Skeletal muscle satellite cell (primary cell): ENCODE measurements at regions not wholly inside any gene's neighbourhood (a gene's known extent, or its start where the extent isn't known, plus 50 kb on each side); places are given as distances from the start of the nearest gene placed in this dataset.
"Not testable (repeated sequence)": the region's sequence is repeated elsewhere in the genome, so short reads cannot be mapped to it uniquely, and the experiment has no call there.

Experiments used
- H3K27me3 ChIP-seq: 2 replicates; pipeline ENCODE4 v1.7.0; 2013; ENCODE audit warnings: low read length; ENCODE audit not compliant: control insufficient read depth, insufficient read depth
- H3K36me3 ChIP-seq: 2 replicates; pipeline ENCODE4 v1.7.0; 2013; ENCODE audit warnings: mild to moderate bottlenecking, control low read depth, low read length; ENCODE audit not compliant: insufficient read depth
- H3K4me1 ChIP-seq: 2 replicates; pipeline ENCODE4 v1.7.0; 2013; ENCODE audit warnings: low read length; ENCODE audit not compliant: control insufficient read depth, insufficient read depth
- H3K4me2 ChIP-seq: 2 replicates; pipeline ENCODE4 v1.7.0; 2013; ENCODE audit warnings: mild to moderate bottlenecking, low read length
- H3K4me3 ChIP-seq: 2 replicates; pipeline ENCODE4 v1.7.0; 2013; ENCODE audit warnings: low read length
- H3K9ac ChIP-seq: 2 replicates; pipeline ENCODE4 v1.7.0; 2013; ENCODE audit warnings: mild to moderate bottlenecking, low read depth, low read length, moderate library complexity
- H3K9me3 ChIP-seq: replicated peaks from 2 replicates; pipeline ENCODE4 v1.7.0; 2013; ENCODE audit warnings: mild to moderate bottlenecking, control low read depth, low read length

- Histone ChIP-seq H3K4me2 (no peak overlapping the region), H3K36me3 (no peaks in the 10 kb centered on the region), H3K9ac (no peak overlapping the region), H3K4me3 (no peak overlapping the region), H3K4me1 (peaks cover 17% of the 10 kb centered on the region), H3K27me3 (no peaks in the 10 kb centered on the region), H3K9me3 (no peaks in the 10 kb centered on the region)
These were observed 51.9 kb upstream of the PTPRJ start for GRCh38 chr11:47928426-47928825.

GRCh38 chr11:47924184-47924691 lies 56.1 kb upstream of the PTPRJ start:
- Histone ChIP-seq H3K4me3 (no peak overlapping the region), H3K36me3 (no peaks in the 10 kb centered on the region)

GRCh38 chr11:47923667-47924066 lies 56.7 kb upstream of the PTPRJ start:
- H3K4me2 ChIP-seq: peak overlapping the region; percentile 7
- peaks cover 29% of the 10 kb centered on the region for H3K4me1 ChIP-seq
- H3K4me3 ChIP-seq: no peak overlapping the region
- H3K27me3 ChIP-seq: no peaks in the 10 kb centered on the region
- no peak overlapping the region for H3K9ac ChIP-seq
- no peaks in the 10 kb centered on the region for H3K36me3 ChIP-seq
- no peaks in the 10 kb centered on the region for H3K9me3 ChIP-seq

More at GRCh38 chr11:47924184-47924691, 56.1 kb upstream of the PTPRJ start:
- peaks cover 23% of the 10 kb centered on the region for H3K4me1 ChIP-seq
- peak overlapping the region; percentile 34 for H3K4me2 ChIP-seq
- no peaks in the 10 kb centered on the region for H3K27me3 ChIP-seq
- no peak overlapping the region for H3K9ac ChIP-seq
- no peaks in the 10 kb centered on the region for H3K9me3 ChIP-seq

- H3K9me3 ChIP-seq, H3K36me3 ChIP-seq, H3K27me3 ChIP-seq, H3K4me2 ChIP-seq, H3K4me3 ChIP-seq, H3K9ac ChIP-seq: not testable (repeated sequence)
- H3K4me1 ChIP-seq: peaks cover 43% of the 10 kb centered on the region
These were observed 59.2 kb upstream of the PTPRJ start for GRCh38 chr11:47921080-47921555.

- Histone ChIP-seq H3K4me1 (peaks cover 36% of the 10 kb centered on the region), H3K9me3 (no peaks in the 10 kb centered on the region), H3K9ac (no peak overlapping the region), H3K27me3 (no peaks in the 10 kb centered on the region), H3K4me3 (no peak overlapping the region), H3K36me3 (no peaks in the 10 kb centered on the region), H3K4me2 (peak overlapping the region; percentile 40)
These were observed 61.4 kb upstream of the PTPRJ start for GRCh38 chr11:47918882-47919495.

- peaks cover 29% of the 10 kb centered on the region for H3K4me1 ChIP-seq
- H3K9ac ChIP-seq: peak overlapping the region; percentile 28
- no peaks in the 10 kb centered on the region for H3K9me3 ChIP-seq
These were observed 62.0 kb upstream of the PTPRJ start for GRCh38 chr11:47918370-47918690.

GRCh38 chr11:47917599-47918369 lies 62.6 kb upstream of the PTPRJ start:
- Histone ChIP-seq H3K4me2 (peak overlapping the region; percentile 55), H3K27me3 (no peaks in the 10 kb centered on the region), H3K9ac (peak overlapping the region; percentile 28), H3K4me1 (peaks cover 26% of the 10 kb centered on the region), H3K4me3 (peak overlapping the region; percentile 41), H3K36me3 (no peaks in the 10 kb centered on the region), H3K9me3 (no peaks in the 10 kb centered on the region)

More at GRCh38 chr11:47918370-47918690, 62.0 kb upstream of the PTPRJ start:
- Histone ChIP-seq H3K4me2 (peak overlapping the region; percentile 55), H3K27me3 (no peaks in the 10 kb centered on the region), H3K4me3 (peak overlapping the region; percentile 41), H3K36me3 (no peaks in the 10 kb centered on the region)

- H3K4me3 ChIP-seq: no peak overlapping the region
- H3K27me3 ChIP-seq: no peaks in the 10 kb centered on the region
- H3K9me3 ChIP-seq: no peaks in the 10 kb centered on the region
- H3K4me1 ChIP-seq: peaks cover 26% of the 10 kb centered on the region
- H3K36me3 ChIP-seq: no peaks in the 10 kb centered on the region
- no peak overlapping the region for H3K4me2 ChIP-seq
- no peak overlapping the region for H3K9ac ChIP-seq
These were observed 64.0 kb upstream of the PTPRJ start for GRCh38 chr11:47916361-47916841.

GRCh38 chr11:47915783-47916182 lies 64.6 kb upstream of the PTPRJ start:
- H3K9ac ChIP-seq: no peak overlapping the region
- peaks cover 26% of the 10 kb centered on the region for H3K4me1 ChIP-seq
- no peak overlapping the region for H3K4me3 ChIP-seq
- no peaks in the 10 kb centered on the region for H3K27me3 ChIP-seq
- H3K4me2 ChIP-seq: no peak overlapping the region
- no peaks in the 10 kb centered on the region for H3K36me3 ChIP-seq
- H3K9me3 ChIP-seq: no peaks in the 10 kb centered on the region

GRCh38 chr11:47915374-47915773 lies 65.0 kb upstream of the PTPRJ start:
- Histone ChIP-seq H3K27me3 (no peaks in the 10 kb centered on the region), H3K4me1 (peaks cover 26% of the 10 kb centered on the region), H3K9ac (no peak overlapping the region), H3K4me3 (no peak overlapping the region), H3K36me3 (no peaks in the 10 kb centered on the region), H3K4me2 (no peak overlapping the region), H3K9me3 (no peaks in the 10 kb centered on the region)

GRCh38 chr11:47914743-47915142 lies 65.6 kb upstream of the PTPRJ start:
- H3K4me3 ChIP-seq: no peak overlapping the region
- H3K4me1 ChIP-seq: peaks cover 25% of the 10 kb centered on the region
- H3K36me3 ChIP-seq: no peaks in the 10 kb centered on the region
- no peak overlapping the region for H3K9ac ChIP-seq
- H3K4me2 ChIP-seq: no peak overlapping the region
- no peaks in the 10 kb centered on the region for H3K27me3 ChIP-seq
- H3K9me3 ChIP-seq: no peaks in the 10 kb centered on the region
